DMS 273 treated with DMSO at 0.1 percent for 48 hours (cell line): ENCODE measurements at regions not wholly inside any gene's neighbourhood (a gene's known extent, or its start where the extent isn't known, plus 50 kb on each side); places are given as distances from the start of the nearest gene placed in this dataset.
"Not testable (repeated sequence)": the region's sequence is repeated elsewhere in the genome, so short reads cannot be mapped to it uniquely, and the experiment has no call there.

Experiments
- DNase-seq: peaks from one replicate; lab custom pipeline; 2025; lab: John Stamatoyannopoulos, UW

DNA sequence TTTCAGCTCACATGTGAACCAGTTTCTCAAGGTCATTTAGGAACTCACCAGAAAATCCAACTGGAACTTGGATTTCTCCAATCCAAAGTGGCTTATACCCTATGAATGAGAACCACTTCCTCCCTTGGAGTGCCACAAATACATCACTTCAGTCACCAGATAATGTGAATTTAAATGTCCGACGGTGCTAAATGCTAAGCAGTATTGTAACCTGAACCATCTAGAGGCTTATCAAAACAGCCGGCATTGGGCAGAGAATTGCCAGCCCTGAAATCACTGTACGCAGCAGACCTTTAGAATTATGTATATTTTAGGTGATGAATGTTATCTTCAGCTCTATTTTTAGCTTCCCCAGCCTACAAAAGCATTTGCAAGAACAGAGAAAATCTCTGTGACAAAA, 76.8 kb upstream of the COX20 start:
- DNase-seq = no peak

DNA sequence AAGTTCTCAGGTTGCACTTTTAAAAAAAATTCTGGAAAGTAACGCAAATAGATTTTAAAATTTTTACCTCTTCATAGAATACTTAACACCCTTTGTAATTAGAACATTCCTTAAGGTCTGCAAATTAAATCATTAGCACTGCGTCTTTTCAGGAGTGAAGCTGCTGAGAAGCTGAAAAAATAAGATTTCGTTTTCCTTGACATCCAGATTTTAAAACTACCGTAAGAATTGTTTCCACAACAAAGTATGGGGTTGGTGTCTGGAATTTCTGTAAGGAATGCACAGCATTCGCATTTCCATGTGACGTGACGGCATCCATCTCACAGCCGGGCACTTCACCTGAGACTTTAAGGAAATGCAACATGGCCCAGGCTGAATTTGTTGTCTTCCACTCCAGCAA, 76.3 kb upstream of the COX20 start:
- DNase-seq = no peak

DNA sequence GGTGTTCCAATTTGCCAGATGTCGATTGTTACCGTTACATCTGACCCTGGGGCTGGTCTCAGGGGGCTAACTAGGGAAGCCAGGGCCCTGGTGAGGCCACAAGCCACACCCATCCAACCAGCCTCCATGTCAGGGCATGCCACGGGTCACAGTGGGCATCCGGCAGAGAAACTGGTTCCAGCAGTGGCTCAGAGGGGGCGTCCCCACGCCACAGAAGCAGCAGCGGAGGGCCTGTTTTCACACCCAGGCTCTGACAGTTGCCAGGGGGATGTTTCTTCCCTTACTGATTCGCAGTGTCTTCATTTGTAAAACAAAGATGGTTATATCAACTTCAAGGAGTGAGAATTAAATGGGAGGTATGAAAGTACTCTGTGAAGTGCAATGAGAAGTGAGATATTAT, 75.0 kb upstream of the COX20 start:
- no peak for DNase-seq

DNA sequence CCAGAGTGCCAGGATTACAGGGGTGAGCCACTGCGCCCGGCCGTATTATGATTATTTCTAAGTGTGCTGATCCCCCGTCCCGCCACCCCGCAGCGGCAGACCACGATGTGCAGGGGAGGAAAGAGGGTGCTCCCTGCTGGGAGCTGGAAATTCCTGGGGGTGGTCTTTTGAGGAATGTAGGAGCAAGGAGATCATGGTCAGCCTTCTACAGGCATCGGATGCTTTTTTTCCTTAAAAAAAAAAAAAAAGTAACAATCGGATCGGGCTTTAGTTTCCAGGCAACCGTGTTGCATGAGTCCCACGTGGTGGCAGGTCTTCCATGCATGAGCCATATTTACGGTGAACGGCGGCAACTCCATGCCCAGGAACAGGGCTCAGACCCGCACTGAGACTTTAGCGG, 74.2 kb upstream of the COX20 start:
- DNase-seq = no peak

DNA sequence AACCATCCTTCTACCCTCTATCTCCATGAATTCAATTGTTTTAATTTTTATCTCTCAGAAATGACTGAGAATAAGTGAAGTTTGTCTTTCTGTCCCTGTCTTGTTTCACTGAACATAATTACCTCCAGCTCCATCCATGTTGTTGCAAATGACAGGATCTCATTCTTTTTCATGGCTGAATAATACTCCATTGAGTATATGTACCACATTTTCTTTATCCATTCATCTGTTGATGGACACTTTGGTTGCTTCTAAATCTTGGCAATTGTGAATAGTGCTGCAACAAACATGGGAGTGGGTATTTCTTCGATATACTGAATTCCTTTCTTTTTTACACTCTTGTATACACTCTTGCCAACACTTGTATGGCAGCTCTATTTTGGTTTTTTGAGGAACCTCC, 72.8 kb upstream of the COX20 start:
- no peak for DNase-seq

DNA sequence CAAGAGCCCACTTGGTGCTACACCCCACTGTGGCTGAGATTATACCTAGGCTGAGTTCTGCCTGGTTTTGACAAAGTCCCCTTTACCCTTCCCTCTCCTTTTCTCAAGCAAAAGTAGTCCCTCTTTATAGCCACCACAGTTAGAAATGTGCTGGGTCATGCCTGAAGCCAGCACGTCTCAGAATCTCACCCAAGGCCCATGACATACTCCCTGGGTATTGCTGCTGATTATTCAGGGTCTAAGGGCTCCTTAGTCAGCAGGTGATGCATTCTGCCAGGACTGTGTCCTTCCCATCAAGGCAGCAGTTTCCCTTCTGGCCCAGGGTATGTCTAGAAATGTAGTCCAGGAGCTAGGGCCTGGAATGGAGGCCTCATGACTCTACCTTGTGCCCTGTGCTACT, 67.3 kb upstream of the COX20 start:
- no peak for DNase-seq

DNA sequence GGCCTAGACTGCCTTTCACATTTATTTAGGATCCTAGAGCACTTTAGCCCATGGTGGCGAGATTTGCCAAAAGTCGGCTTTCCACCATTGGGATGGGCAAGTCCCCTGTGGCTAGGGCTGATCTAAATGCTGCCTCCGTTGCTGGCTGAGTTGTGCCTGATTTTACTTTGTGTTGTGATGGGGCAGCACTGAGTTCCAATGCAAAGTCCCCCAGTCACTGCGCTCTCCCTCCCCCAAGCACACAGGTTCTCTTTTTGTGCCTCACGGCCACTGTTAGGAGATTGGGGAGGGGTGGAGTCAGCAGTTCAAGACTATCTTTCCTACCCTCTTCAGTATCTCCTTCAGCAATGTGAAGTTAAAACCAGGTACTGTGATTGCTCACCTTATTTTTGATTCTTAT, 66.7 kb upstream of the COX20 start:
- DNase-seq = no peak

DNA sequence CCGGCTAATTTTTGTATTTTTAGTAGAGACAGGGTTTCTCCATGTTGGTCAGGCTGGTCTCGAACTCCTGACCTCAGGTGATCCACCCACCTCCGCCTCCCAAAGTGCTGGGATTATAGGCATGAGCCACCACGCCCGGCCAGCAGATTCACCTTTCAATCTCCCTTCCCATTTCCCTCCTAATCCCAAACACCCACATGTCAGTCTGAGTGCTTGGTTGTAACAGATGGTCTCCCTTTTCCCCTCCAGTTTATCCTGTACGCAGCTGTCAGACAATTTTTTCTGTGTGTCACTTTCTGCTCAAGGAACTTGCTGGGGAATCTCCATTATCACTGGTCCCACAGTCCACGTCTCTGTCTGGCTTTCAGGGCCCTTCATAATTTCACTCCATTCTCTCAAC, 64.9 kb upstream of the COX20 start:
- DNase-seq = peak; percentile 82

DNA sequence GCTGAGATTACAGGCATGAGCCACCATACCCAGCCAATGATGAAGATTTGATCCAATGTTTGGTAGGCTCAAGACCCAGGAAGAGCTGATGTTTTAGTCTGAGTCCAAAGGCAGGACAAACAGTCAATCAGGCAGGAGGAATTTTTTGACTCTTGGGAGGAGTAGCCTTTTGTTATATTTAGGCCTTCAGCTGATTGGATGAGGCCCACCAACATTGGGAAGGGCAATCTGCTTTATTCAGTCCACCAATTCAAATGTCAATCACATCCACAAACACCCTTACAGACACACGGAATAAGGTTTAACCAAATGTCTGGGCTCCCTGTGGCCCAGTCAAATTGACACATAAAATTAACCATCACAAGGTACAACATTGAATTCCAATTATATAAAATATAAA, 61.9 kb upstream of the COX20 start:
- no peak for DNase-seq

DNA sequence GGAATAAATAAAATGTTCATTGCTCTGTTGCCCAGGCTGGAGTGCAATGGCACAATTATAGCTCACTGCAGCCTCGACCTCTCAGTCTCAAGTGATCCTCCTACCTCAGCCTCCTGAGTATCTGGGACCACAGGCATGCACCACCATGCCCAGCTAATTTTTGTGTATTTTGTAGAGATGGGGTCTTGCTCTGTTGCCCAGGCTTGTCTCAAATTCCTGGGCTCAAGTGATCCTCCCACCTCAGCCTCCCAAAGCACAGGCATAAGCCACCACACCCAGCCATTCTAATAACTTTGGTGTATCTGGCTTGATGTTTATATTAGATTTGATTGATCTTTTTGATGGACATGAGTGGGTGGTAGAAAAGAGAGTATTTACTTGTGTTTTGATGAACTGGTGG, 58.7 kb upstream of the COX20 start:
- not testable (repeated sequence) for DNase-seq

DNA sequence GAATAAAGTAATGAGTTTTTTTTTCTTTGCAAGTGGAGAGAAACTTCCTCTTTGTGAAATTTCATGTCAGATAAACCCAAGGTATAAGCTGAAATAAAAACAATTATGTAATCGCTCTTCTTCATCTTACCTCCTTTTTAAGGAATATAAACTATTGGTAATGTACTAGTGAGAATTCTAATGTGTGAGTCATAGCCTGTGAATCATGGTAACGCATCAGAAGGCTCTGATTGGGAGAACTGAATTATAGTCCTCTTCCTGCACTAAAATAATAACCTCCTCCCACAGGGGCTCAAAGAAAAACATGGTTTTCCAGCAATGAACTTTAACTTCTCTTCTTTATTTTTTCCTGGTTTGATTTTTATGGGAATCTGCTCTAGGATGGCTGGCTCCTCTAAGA, 57.1 kb upstream of the COX20 start:
- DNase-seq = no peak

DNA sequence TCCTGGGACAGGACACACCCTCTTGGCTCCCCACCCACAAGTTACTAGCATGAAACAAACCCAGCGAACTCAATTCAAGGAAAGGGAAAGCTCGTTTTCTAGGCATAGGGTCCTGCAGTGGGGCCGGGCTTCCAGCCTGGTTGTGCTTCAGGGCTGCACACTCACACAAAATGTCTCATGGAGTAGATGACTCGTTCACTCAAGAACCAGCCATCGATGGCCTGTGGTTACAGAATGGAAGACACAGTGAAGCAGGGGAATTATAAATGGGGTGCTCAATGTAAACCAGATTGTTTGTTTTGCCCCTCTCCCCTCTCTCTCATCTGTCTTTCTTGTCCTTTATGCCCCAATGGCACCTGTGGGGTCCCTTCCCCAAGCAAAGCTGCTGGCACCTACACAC, 56.0 kb upstream of the COX20 start:
- DNase-seq = no peak

DNA sequence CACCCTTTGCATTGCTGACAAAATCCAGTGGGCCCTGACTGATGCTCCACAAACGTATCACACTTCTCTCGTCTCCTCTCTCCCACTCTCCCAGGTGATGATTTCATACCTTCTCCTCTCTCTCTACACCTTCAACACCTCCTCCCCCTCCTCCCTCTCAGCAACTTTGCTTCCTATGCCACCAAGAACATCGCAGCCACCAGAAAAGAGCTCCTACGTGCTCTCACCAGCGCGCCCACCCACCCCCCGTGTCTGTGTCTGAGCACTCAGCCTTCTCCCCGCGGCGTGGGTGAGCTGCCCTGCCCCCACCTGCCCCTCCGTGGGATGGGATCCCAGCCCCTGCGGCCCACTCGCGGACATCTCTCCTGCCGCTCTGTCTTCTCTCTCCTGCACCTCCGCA, 55.1 kb upstream of the COX20 start:
- DNase-seq = no peak

DNA sequence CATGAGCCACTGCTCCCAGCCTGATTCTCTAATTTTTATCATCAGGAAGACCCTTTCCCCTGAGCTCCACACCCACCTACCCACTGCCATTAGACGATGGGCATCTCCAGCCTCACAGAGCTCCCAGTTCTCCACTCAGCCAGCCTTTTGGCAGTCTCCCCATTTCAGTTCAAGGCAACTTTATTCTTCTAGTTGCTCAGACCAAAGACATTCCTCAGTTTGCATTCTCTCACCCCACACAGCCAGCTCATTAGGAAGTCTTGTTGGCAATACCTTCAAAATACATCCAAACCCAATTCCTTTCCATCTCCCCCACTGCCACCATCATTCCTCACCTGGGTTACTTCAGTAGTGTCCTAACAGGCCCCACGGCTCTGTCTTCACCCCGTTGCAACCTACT, 53.4 kb upstream of the COX20 start:
- DNase-seq = no peak

DNA sequence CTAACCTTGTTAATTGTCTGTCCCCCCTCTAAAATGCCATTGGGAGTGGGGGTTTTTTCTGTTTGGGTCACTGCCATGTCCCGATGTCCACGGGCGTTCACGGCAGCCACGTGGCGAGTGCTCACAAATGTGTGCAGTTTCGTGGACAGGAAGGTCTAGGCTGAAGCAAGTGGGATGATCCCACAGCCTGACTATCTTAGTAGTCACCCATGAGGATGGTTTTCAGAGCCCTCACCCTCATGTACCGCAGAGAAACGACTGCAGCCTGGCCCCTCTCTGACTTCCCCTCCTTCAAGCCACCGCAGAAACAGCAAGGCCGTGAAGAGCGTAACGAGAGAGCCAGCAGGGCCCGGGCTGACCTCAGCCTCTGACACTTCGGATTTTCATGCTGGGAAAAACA, 52.3 kb upstream of the COX20 start:
- DNase-seq = no peak
